ENCODE measurements at regions not wholly inside any gene's neighbourhood (a gene's known extent, or its start where the extent isn't known, plus 50 kb on each side); places are given as distances from the start of the nearest gene placed in this dataset.

- no peaks in the 10 kb centered on the region for H3K27me3 Mint-ChIP-seq
- no peak overlapping the region for H3K27ac Mint-ChIP-seq
- peaks cover 16% of the 10 kb centered on the region for H3K4me1 Mint-ChIP-seq (ENCODE audit: low read depth)
- no peak overlapping the region for H3K4me3 Mint-ChIP-seq (ENCODE audit: low read depth)
- no peak for DNase-seq (ENCODE audit: low spot score, unreplicated experiment)
- H3K36me3 Mint-ChIP-seq (ENCODE audit: insufficient read depth) = no peaks in the 10 kb centered on the region
- no peak for TF ChIP-seq CTCF (IDR thresholded peaks at IDR 0.05; ENCODE audit: unreplicated experiment)
- no peaks in the 10 kb centered on the region for H3K9me3 Mint-ChIP-seq (ENCODE audit: low read depth)
Observed at GRCh38 chr6:134472046-134472445, 154.1 kb upstream of the SGK1 start.

- Mint-ChIP-seq H3K27ac (no peak overlapping the region), H3K27me3 (no peaks in the 10 kb centered on the region), H3K9me3 (ENCODE audit: low read depth) (no peaks in the 10 kb centered on the region), H3K4me1 (ENCODE audit: low read depth) (peaks cover 26% of the 10 kb centered on the region), H3K36me3 (ENCODE audit: insufficient read depth) (no peaks in the 10 kb centered on the region), H3K4me3 (ENCODE audit: low read depth) (no peak overlapping the region)
- no peak for DNase-seq (ENCODE audit: low spot score, unreplicated experiment)
- TF ChIP-seq CTCF (IDR thresholded peaks at IDR 0.05; ENCODE audit: unreplicated experiment) = no peak
Observed at GRCh38 chr6:134470457-134470975, 152.6 kb upstream of the SGK1 start.

DNA sequence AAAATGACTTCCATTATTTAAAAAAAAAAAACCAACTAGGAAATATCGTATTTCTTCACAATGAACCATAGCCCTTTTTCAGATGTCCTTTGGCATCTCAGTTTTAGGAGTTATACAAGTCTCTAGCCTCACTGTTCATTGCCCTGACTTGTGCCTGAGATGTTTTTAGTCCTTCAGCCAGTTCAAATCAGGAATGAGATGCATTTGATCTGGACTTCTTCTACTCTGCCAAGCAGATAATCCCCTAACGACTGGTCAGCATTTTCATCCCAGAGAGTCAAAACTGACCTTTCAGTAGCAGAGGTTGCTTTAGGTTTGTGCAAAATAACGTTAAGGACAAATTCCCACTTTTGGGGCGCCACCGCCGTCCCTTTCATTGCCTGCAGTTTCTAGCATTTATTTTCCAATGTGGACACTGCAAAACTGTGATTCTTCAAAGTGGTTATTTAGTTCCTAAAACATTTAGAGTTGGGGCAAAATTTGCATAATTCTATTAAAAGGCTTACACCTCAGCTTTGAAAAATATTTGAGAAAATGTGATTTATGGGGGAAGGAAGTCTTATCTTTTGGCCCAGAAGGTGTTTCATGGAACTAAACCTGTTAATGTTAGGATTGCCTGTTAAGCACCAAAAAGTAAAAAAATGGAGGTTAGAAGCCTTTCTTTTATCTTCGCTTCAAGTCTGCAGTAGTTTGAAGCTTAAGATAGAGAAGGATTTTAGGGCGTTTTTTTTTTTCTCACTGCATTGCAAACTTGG is 152.0 kb upstream of the SGK1 start:
- no peaks in the 10 kb centered on the region for H3K36me3 Mint-ChIP-seq (ENCODE audit: insufficient read depth)
- no peak overlapping the region for H3K4me3 Mint-ChIP-seq (ENCODE audit: low read depth)
- no peak overlapping the region for H3K27ac Mint-ChIP-seq
- H3K9me3 Mint-ChIP-seq (ENCODE audit: low read depth) = no peaks in the 10 kb centered on the region
- peaks cover 26% of the 10 kb centered on the region for H3K4me1 Mint-ChIP-seq (ENCODE audit: low read depth)
- no peak for TF ChIP-seq CTCF (IDR thresholded peaks at IDR 0.05; ENCODE audit: unreplicated experiment)
- no peak for DNase-seq (ENCODE audit: low spot score, unreplicated experiment)
- H3K27me3 Mint-ChIP-seq = no peaks in the 10 kb centered on the region

DNA sequence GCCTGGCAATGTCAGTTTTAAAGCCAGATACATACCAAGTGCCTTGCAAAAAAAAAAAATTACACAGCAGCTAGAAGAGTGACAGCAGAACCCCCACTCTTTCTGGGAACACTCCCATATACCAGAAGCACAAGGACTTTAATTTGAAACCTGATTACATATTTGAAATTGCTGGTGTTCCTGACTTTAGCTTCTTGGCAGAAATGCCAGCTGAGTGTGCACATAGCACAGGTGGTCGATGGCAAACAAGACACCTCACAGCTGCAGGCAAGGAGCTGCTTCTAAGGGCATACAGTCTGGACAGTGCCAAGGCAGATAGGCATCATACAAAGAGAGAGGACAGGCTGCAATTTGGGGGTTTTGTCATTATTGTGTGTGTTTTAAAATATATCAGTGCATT is 150.7 kb upstream of the SGK1 start:
- H3K27ac Mint-ChIP-seq = no peak overlapping the region

GRCh38 chr6:134467620-134468019 is 149.7 kb upstream of the SGK1 start:
- H3K27me3 Mint-ChIP-seq = no peaks in the 10 kb centered on the region
- H3K9me3 Mint-ChIP-seq (ENCODE audit: low read depth) = no peaks in the 10 kb centered on the region
- no peak for TF ChIP-seq CTCF (IDR thresholded peaks at IDR 0.05; ENCODE audit: unreplicated experiment)
- H3K36me3 Mint-ChIP-seq (ENCODE audit: insufficient read depth) = no peaks in the 10 kb centered on the region
- no peak overlapping the region for H3K4me3 Mint-ChIP-seq (ENCODE audit: low read depth)
- peaks cover 39% of the 10 kb centered on the region for H3K4me1 Mint-ChIP-seq (ENCODE audit: low read depth)
- no peak for DNase-seq (ENCODE audit: low spot score, unreplicated experiment)
- no peak overlapping the region for H3K27ac Mint-ChIP-seq

More for the DNA sequence above, 150.7 kb upstream of the SGK1 start:
- no peak for DNase-seq (ENCODE audit: low spot score, unreplicated experiment)
- no peaks in the 10 kb centered on the region for H3K9me3 Mint-ChIP-seq (ENCODE audit: low read depth)
- no peaks in the 10 kb centered on the region for H3K27me3 Mint-ChIP-seq
- no peak for TF ChIP-seq CTCF (IDR thresholded peaks at IDR 0.05; ENCODE audit: unreplicated experiment)
- no peak overlapping the region for H3K4me3 Mint-ChIP-seq (ENCODE audit: low read depth)
- peaks cover 37% of the 10 kb centered on the region for H3K4me1 Mint-ChIP-seq (ENCODE audit: low read depth)
- no peaks in the 10 kb centered on the region for H3K36me3 Mint-ChIP-seq (ENCODE audit: insufficient read depth)
